ENCODE measurements at regions not wholly inside any gene's neighbourhood (a gene's known extent, or its start where the extent isn't known, plus 50 kb on each side); places are given as distances from the start of the nearest gene placed in this dataset.

DNA sequence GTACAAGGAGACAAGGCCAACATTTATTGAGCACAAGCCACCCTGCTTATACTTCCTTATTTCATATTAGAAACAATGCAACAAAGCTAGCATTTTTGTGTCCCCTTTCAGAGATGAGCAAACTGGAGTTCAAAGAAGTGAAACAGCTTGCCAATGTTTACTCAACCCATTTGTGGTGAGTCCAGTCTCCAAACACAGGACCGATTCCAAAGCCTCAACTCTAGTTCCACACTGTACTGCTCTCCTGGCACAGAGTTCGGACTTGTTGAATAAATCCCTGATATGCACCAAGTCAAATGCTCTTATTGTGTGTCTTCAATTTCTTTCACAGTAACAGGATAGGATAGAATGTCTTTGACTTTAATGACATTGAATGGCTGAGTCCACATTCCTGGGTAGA is 604.8 kb upstream of the BRINP1 start:
- TF ChIP-seq CTCF (IDR thresholded peaks at IDR 0.05; ENCODE audit: low read length) (no peak), EZH2 (IDR thresholded peaks at IDR 0.05; ENCODE audit: borderline replicate concordance, low read length) (no peak)

Measured in OCI-LY1 (cell line).